Stromal cell of bone marrow (primary cell): ENCODE measurements at regions not wholly inside any gene's neighbourhood (a gene's known extent, or its start where the extent isn't known, plus 50 kb on each side); places are given as distances from the start of the nearest gene placed in this dataset.
"Not testable (repeated sequence)": the region's sequence is repeated elsewhere in the genome, so short reads cannot be mapped to it uniquely, and the experiment has no call there.

Experiments used
- DNase-seq: peaks from one replicate; pipeline ENCODE4 v3.0.0-alpha.2; 2012; ENCODE audit warnings: low read depth

DNA sequence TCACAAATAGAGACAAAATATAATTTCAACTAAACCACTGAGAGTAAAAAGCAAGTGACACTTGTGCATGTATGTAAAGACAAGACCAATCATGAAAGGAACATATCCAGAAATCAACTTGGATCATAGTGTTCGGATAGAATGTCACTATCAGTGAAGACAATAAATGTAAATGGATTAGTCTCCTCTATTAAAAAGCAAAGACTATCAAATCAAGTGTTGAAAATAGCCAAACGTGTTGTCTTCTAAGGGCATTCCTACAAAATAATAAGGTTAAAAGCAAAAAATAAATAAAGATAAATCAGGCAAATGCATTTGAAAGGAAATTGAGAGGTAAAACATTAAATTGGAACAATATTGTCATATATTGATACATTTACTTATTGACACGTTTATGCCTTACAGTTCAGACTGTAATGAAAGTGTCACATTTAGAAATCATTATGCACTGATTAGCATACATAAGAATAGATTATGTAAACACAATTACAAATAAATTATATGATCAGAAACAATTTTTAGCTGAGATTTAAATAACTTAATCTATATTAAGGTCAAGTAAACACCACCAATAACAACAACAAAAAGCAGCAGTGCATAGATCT, 1100.1 kb downstream of the BRD1 start:
- no peak for DNase-seq

DNA sequence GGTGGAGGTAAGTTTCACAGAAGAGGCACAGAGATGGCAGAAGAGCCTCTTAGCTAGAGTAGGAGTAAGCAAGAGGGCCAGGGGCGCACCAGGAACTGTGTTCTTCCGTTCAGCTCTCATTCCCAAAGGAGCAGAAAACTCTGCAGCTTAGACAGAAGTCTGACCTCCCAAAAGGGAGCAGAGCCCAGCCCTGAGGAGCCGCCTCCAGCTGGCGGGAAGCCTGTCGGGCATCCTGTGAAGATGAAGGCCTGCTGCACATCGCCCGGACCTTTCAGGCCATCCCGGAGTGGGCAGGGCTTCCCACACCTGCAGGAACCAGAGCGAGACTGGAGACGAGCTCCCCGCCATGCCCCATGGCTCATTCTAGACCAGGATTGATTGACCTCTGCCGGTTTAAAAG, 1102.8 kb downstream of the BRD1 start:
- DNase-seq: no peak

DNA sequence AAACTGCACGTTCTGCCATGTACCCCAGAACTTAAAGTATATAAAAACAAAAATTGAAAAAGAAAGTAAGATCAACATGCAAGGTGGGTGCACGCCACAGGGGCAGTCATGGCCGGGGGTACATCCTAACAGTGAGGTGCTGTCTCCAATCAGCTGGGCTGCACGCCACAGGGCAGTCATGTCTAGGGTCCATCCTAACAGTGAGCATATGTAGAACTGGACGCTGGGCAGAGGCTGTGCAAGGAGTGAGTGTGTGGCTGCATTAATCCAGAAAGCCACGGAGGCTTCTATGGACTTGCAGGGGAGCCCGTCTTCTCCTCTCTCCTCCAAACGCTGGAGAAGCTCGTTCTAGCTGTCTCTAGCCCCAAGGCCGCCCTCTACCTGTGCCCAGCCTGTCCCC, 1105.0 kb downstream of the BRD1 start:
- DNase-seq: no peak

DNA sequence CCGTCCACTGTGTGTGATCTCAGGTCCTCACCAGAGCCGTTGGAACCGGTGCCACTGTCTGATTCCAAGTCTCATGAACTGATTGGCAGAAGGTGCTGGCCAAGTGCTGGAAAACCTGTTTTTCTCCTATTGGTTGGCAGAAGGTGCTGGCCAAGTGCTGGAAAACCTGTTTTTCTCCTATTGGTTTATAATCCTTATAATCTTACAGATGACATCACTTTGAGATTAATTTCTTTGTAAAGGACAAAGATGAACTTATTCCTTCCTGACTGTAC, 1106.3 kb downstream of the BRD1 start:
- DNase-seq: no peak

DNA sequence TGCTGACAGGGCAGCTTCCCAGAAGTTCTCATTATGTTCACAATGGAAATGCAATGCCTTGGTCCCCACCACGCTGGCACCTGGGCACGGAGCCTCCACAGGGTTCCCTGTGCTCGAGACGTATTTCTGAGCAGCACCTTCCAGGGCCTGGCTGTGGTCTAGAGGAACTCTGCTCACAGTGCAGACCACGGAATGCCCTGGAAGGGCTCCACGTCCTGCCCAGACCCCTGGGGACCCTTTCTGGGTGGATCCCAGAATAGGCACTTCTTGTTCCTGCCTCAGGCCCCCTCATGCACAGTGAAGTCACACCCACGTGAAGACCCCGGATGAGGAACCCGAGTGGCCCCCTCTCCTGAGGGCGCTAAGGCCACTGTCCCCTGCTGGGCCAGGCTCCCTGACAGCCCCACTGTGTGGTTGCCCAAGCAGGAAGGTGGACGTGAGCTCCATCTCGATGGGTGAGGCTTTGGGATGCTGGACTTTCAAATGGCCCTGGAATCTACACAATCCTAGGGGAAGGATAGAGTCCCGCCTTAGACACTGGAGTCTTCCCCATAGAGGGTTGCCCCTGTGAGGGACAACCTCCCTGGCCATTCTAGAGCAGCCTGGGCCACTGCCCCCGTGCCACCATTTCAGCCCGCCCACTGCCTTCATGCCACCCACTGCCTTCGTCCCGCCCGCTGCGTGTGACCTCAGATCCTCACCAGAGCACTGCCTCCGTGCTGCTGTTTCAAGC, 1106.8 kb downstream of the BRD1 start:
- no peak for DNase-seq

DNA sequence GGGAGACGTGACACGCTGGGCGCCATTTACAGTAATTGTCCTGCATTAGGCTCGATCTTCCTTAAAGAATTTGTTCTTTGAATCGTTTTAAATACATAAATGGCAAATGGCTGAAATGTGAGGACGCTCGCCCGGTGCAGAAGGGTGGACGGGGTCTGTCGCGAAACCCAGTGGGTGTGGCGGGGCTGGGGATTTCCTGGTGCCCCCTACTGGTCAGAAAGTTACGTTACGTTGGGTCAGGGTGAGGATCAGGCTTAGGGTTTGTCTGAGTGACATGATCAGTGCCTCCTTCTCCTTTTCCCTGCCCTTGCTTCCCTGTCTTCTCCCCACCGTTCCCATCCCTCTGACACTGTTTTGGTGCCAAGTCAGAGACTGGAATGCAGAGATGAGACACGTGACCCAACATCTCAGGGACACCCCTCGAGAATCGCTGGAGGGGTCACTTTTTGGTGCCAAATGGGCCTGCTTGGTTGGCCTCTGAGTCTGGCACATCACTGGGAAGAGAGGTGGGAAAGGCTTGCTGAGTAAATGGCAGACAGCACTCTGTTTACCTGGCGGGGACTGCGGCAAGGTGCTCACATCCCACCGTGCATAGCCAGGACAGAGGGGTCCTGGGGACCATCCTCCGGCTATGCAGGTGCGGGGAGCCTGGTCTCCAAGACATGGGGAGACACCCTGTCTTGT, 1107.6 kb downstream of the BRD1 start:
- DNase-seq: no peak

DNA sequence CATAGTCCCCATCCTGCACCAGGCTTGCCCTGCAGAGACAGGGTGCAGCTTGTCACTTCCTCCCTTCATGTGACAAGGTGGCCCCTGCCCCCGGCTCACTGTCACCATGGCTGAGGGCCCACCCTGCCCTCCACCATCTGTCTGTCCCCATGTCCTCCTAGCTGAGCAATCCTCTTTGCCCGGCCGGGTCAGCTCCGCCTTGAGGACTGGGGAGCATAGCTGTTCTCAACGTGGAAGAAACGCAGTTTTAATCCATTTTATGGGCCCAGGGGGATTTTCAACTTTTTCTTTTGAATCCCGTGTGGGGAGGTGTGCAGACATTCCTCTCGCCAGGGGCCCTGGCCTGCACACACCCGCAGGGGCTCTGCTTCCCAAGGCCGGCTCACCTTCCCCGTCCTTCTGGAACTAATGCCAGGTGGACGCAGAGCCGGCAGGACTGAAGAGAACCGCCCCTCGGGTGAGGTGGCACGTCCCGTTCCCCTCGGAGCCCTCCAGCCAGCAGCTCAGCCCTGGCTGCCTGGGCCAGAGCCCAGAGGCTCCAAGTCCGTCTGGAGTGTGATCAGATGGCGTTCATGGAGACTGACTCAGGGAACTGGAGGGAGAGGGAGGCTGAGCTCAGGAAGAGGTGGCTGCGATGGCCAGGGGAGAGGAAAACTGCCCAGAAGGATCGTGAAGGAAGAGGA, 1108.7 kb downstream of the BRD1 start:
- DNase-seq: no peak

DNA sequence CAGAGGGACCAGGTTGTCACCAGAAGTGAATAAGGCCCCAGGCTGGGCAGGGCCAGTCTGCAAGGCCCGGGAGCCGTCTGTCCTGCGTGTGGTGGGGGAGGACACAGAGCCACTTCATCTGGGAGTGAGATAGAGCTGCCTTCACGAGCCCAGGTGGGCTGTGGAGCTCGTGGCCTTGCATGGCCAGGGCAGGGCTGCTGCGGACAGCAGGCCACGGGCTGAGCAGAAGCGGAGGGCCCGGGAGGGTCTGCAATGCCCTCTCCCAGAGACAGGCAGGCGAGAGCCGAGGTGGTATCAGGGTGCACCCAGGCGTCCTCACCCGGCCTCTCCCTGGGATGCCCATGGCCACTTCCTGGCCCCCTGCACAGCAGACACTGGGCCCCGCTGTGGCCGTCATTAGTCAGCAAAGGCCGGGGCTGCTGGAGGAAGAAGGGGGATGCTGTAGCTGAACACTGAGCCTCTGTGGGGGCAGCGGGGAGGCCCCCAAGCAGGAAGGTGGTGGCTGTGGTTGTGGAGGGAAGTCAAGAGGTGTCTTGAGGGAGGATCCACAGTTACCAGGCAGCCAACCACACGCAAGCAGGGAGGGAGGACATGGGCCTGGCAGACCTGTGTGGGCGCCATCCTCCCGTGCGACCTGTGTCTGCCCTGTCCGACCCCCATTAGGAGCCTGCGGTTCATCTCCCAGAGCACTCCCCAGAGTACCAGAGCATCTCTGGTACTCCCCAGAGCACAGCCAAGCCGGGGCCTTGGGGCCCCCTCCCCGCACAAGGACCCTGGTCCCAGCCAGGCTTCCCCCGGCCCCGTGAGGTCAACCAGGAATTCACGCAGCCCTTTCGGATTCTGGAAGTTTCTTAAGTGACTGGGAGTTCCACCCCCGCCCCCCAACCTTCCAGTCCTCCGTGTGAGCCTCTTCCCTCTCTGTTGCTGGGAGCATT, 1109.5 kb downstream of the BRD1 start:
- DNase-seq: no peak

DNA sequence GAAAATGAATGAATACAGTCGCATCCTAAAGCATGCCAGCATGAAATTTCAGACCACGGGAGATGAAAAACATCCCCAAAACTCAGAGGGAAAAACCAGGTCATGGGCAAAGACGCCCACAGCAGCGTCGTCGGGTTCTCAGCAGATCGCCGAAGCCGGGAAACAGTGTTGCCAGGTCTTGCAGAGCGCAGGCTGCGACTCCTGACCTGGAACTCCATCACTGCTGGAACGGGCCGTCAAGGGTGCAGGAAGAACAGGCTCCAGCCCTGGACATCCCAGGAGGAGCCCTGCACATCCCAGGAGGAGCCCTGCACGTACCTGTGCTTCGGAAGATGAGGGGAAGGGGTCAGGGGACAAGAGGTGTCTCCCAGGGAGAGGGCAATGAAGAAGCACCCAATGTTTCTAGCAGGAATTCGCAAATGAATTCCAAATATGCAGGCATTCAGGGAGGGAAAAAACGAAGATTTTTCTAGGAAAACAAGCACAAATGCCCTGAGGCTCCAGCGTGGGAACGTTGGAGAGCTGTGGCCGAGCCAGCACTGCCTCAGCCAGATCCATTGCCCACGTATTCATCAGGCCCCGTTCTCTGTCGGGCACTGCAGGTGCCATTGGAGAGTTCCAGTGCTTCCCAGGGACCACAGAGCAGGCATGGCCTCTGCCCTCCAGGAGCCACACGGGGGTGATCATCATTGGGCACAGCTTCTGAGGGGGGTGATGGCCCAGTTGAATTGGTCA, 1110.4 kb downstream of the BRD1 start:
- DNase-seq: no peak

DNA sequence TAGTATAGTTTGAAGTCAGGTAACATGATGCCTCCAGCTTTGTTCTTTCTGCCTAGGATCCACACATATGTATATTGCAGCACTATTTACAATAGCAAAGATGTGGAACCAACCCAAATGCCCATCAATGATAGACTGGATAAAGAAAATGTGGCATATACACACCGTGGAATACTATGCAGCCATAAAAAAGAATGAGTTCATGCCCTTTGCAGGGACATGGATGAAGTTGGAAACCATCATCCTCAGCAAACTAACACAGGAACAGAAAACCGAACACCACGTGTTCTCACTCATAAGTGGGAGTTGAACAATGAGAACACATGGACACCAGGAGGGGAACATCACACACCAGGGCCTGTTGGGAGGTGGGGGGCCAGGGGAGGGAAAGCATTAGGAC, 1111.5 kb downstream of the BRD1 start:
- not testable (repeated sequence) for DNase-seq

DNA sequence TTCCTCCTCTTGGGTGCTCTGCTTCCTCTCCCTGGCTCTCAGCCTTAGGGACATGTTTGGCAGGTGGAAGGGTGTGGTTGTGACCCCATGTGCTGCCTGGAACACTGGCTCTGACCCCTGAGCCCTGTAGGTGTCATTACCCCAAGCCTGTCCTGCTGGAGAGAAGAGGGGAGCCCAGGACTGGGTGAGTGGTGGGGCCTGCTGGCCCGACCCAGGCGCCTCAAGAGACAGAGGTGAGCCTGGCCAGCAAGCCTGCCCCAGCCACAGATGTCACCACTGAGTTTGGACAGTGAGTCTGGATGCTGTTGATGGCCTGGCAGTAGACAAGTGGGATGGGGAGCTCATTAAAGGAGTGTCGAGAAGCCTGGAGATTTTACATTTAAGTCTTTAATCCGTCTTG, 1112.2 kb downstream of the BRD1 start:
- DNase-seq: no peak

DNA sequence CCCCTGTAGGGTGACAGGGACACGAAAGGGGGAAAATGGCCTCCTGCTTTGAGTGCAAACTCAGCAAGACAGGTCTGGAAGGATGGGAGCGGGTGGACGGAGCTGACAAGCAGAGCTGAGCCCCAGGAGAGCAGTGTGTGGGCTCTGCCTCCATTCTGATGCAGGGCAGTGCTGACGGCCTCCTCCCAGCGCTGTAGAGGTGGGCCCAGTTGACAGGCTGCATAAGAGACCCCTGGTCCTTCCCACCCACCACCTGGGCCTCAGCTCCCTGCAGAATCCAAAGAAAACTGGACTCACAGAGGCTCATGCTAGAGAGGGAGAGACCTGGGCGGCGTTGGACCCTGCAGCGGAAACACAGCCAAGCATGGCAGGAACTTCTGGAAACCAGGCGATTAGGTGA, 1113.4 kb downstream of the BRD1 start:
- no peak for DNase-seq

DNA sequence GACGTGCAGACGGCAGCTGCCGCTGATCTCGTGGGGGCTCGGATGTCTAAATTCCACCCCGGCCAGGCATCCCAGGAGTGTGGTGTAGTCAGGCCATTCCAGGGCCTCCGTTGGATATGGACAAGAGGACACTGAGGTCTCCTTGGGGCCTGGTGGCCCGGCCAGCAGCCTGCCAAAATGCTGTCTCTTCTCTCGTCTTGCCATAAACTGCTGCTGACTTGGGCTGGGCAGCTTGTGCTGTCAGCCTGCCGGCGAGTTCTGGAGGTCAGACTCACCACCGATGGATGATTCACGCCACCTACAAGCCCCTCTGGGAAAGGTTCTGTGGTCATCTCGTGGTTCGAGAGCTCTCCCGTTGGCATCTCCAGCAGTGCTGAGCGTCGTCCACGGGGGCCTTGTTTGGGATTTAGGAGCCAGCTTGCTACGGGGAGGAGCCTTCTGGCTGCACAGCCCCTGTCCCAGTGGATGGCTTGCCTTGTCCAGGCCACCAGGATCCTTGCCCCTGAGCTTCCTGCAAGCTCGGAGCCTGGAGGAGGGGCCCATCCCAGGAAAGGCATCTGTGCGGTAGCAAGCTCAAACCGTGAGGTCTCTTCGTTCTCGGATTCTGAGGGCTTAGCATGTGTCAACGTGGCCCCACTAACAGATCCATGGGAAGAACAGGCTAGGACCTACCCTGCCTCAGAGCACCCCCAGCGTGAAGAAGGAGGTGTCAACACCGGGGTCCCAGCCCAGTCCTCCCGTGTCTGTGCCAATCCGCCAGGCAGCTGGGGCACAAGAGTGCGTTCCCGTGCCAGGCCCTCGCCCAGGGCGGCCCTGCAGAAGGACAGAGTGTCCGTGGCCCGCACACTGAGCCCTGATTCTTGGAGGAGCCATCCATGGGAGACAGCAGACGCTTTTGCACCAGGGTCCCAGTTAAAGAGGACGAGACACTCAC, 1114.1 kb downstream of the BRD1 start:
- DNase-seq: peak; percentile 15

DNA sequence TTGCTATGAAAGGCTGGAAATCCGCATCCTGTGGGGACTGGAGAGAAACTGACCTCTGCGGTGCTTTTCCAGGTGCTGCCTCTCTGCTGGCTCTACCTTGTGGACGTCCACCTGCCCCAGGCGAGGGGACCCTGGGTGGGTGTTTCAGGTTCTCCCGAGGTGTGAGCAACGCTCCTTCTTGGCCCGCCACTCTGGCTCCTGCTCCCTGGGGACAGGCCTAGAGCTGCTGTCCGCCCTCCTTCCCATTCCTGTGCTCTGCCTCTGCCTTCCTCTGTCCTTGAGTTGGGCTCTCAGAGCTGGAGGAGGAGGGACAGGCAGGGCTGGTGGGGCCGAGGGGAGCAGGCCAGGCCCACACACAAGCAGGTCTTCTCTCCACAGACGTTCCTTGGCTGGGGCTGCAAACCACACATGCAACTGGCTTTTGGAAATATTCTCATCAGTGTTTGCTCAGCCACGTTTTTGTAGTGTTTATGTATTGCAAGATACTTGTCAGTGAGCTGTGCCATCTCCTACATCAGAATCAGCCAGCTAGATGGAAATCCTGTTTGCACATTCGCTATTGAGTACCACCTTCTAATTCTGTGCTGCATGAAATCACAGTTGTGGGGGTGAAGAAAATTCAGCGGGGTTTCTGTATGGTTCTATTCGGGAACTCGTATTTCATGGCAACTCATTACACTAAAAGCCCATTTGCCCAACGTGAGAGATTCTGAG, 1115.0 kb downstream of the BRD1 start:
- no peak for DNase-seq

DNA sequence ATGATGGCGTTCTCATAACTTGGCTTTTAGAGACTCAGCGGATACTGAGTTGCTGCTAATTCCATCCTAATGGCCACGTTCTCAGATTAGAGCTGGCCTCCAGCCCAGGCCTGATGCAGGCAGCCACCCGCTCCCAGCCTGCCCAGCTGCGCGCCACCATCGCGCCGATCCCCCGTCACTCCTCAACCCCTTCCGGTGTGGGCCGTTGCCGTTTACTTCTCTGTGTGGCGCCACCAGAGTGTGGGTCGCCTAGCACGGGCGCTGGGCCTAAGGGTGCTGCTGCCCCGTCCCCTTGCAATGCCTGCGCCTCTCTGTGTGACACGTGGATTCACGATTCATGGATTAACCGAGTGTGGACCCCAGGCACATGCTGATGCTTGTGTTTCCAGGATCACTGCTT, 1116.0 kb downstream of the BRD1 start:
- no peak for DNase-seq

DNA sequence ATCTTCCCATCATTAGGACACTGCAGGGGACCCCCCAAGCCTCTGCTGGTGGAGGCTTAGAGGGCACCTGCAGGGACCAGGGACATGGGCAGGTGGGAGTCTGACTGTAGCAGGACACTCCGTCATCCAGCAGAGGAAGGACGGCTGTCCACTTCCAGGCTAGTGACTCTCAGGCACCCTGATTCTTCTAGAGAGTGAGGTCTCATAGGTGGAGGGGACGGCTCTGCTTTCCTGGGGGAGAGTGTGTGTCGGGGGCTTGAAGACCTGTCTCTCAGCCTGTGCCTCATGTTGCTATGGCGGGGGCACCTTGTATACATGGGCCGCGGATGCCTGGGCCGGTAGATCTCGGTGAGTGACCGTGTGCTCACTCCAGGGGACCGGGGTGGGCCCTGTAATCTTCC, 1116.6 kb downstream of the BRD1 start:
- no peak for DNase-seq

DNA sequence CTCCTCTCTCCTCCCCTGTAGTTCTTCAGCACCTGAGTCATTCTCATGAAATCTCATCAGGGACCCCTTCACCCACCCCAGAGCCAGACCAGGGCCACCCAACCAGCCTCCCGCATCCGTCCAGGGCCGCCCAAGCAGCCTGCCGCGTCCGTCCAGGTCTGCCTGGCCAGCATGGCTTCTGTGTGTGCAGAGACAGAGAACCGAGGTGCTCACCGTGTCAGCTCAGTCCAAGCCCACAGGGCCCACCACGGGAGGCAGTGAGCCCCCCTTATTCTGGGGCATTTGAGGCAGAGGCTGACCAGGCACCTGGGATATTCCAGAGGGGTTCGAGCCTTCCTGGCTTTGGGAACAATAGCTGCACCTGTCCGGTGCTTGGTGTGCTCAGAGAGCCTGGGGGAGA, 1117.3 kb downstream of the BRD1 start:
- no peak for DNase-seq

DNA sequence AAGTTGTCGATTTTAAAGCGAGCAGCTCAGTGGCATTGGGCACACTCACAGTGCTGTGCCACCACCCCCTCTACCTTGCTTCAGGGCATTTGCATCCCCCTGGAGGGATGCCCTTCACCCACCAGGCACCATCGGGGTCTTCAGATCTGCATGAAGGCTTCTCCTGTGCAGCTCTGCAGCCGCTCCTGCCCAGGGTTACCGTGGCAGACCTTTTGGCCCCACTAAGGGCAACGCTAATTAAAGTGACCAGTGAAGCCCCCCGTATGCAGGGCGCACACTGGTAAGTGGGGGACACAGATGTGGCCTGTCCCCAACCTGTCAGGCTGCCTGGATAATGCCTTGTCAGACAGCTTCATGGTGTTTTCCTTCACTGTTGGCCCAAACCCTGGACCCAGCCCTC, 1117.7 kb downstream of the BRD1 start:
- DNase-seq: no peak

DNA sequence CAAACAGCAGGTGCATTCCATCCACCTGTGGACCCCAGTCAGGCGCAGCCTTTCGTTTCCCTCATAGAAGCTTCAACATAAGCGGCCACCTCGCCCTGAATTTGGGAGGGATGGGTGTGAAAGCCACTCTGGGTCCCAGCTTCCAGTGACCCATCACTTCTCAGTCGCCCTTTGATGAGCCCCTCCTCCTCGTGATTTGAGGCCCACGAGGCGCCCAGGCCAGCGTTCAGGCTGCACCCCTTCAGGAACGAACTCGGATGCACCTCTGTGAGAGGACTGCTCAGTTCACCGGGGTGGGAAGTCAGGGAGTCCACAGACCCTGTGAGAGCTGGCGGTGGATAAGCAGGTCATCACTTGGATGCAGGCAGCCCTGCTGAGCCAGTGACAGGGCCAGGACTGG, 1118.2 kb downstream of the BRD1 start:
- no peak for DNase-seq
